ENCODE measurements at regions not wholly inside any gene's neighbourhood (a gene's known extent, or its start where the extent isn't known, plus 50 kb on each side); places are given as distances from the start of the nearest gene placed in this dataset.

DNA sequence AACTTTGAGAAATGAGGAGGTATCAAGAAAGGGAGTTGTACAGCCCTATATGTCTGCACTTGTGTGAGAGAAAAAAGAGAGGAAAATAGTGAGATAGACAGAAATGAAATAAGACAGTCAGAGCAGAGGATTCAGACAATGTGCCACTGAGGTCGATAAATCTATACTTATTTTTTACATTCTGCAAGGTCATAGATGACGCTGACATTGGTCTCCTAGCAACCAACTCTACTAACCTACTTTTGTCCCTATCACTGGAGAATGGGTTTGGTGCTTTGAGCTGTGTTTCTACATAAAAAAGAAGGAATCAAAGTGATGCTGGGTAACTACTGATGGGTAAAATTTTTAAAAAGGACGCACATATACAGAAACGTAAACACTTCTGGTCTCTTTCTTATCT is 573.3 kb upstream of the RORB start:
- TF ChIP-seq FOXP2 (optimal IDR thresholded peaks at IDR 0.05; ENCODE audit: borderline replicate concordance, extremely low read depth, extremely low read length, insufficient read depth) (no peak), SIN3A (IDR thresholded peaks at IDR 0.05; ENCODE audit: borderline replicate concordance, insufficient read depth, low read length) (no peak), TAF1 (IDR thresholded peaks at IDR 0.05; ENCODE audit: borderline replicate concordance, insufficient read depth, low read length) (no peak), POLR2AphosphoS5 (IDR thresholded peaks at IDR 0.05; ENCODE audit: low read depth, low read length) (no peak)
- TF ChIP-seq, protein P1, sequence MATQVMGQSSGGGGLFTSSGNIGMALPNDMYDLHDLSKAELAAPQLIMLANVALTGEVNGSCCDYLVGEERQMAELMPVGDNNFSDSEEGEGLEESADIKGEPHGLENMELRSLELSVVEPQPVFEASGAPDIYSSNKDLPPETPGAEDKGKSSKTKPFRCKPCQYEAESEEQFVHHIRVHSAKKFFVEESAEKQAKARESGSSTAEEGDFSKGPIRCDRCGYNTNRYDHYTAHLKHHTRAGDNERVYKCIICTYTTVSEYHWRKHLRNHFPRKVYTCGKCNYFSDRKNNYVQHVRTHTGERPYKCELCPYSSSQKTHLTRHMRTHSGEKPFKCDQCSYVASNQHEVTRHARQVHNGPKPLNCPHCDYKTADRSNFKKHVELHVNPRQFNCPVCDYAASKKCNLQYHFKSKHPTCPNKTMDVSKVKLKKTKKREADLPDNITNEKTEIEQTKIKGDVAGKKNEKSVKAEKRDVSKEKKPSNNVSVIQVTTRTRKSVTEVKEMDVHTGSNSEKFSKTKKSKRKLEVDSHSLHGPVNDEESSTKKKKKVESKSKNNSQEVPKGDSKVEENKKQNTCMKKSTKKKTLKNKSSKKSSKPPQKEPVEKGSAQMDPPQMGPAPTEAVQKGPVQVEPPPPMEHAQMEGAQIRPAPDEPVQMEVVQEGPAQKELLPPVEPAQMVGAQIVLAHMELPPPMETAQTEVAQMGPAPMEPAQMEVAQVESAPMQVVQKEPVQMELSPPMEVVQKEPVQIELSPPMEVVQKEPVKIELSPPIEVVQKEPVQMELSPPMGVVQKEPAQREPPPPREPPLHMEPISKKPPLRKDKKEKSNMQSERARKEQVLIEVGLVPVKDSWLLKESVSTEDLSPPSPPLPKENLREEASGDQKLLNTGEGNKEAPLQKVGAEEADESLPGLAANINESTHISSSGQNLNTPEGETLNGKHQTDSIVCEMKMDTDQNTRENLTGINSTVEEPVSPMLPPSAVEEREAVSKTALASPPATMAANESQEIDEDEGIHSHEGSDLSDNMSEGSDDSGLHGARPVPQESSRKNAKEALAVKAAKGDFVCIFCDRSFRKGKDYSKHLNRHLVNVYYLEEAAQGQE (IDR thresholded peaks at IDR 0.05; ENCODE audit: insufficient read depth in 1 of 2, low read depth in 2 of 2, low read length in 2 of 2): no peak

DNA sequence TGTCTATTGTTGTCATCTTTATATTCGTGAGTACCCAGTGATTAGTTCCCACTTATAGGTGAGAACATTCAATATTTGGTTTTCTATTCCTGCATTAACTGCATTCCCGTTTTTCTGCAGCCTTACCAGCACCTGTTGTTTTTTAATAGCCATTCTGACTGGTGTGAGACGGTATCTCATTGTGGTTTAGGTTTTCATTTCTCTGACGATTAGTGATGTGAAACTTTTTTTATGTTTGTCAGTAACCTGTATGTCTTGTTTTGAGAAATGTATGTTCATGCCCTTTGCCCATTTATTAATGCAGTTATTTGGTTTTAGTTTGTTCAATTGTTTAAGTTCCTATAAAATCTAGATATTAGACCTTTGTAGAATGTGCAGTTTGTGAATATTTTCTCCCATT is 546.0 kb upstream of the RORB start:
- TF ChIP-seq SIN3A (IDR thresholded peaks at IDR 0.05; ENCODE audit: borderline replicate concordance, insufficient read depth, low read length): no peak
- TF ChIP-seq, protein P1 (IDR thresholded peaks at IDR 0.05; ENCODE audit: insufficient read depth in 1 of 2, low read depth in 2 of 2, low read length in 2 of 2): no peak
- no peak for TF ChIP-seq TAF1 (IDR thresholded peaks at IDR 0.05; ENCODE audit: borderline replicate concordance, insufficient read depth, low read length)
- no peak for TF ChIP-seq FOXP2 (optimal IDR thresholded peaks at IDR 0.05; ENCODE audit: borderline replicate concordance, extremely low read depth, extremely low read length, insufficient read depth)
- no peak for TF ChIP-seq POLR2AphosphoS5 (IDR thresholded peaks at IDR 0.05; ENCODE audit: low read depth, low read length)

DNA sequence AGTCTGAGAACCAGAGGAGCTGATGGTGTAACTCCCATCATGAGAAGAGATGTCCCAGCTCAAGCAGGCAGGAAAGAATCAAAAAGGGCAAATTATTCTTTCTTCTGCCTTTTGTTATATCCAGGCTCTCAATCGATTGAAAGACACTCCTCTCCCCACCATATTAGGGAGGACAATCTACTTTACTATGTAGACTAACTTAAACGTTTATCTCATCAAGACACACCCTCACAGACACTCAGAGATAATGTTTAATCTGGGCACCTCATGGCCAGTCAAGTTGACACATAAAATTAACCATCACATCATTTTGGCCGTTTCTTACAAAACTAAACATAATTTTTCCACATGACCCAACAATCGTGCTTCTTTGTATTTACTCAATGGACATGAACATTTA is 534.3 kb upstream of the RORB start:
- TF ChIP-seq FOXP2 (optimal IDR thresholded peaks at IDR 0.05; ENCODE audit: borderline replicate concordance, extremely low read depth, extremely low read length, insufficient read depth): no peak
- TF ChIP-seq SIN3A (IDR thresholded peaks at IDR 0.05; ENCODE audit: borderline replicate concordance, insufficient read depth, low read length): no peak
- no peak for TF ChIP-seq POLR2AphosphoS5 (IDR thresholded peaks at IDR 0.05; ENCODE audit: low read depth, low read length)
- TF ChIP-seq, protein P1 (IDR thresholded peaks at IDR 0.05; ENCODE audit: insufficient read depth in 1 of 2, low read depth in 2 of 2, low read length in 2 of 2): no peak
- no peak for TF ChIP-seq TAF1 (IDR thresholded peaks at IDR 0.05; ENCODE audit: borderline replicate concordance, insufficient read depth, low read length)

DNA sequence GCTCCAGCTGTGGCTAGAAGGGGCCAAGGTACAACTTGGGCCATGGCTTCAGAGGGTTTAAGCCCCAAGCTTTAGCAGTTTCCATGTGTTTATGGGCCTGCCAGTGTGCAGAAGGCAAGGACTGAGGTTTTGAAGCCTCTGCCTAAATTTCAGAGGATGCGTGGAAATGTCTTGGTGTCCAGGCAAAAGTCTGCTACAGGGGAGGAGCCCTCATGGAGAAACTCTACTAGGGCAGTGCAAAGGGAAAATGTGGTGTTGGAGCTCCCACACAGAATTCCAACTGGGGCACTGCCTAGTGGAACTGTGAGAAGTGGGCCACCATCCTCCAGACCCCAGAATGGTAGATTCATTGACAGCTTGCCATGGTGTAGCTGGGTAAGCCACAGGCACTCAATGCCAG is 527.2 kb upstream of the RORB start:
- TF ChIP-seq SIN3A (IDR thresholded peaks at IDR 0.05; ENCODE audit: borderline replicate concordance, insufficient read depth, low read length) (no peak), TAF1 (IDR thresholded peaks at IDR 0.05; ENCODE audit: borderline replicate concordance, insufficient read depth, low read length) (no peak), POLR2AphosphoS5 (IDR thresholded peaks at IDR 0.05; ENCODE audit: low read depth, low read length) (no peak), FOXP2 (optimal IDR thresholded peaks at IDR 0.05; ENCODE audit: borderline replicate concordance, extremely low read depth, extremely low read length, insufficient read depth) (no peak)
- TF ChIP-seq, protein P1 (IDR thresholded peaks at IDR 0.05; ENCODE audit: insufficient read depth in 1 of 2, low read depth in 2 of 2, low read length in 2 of 2): no peak

DNA sequence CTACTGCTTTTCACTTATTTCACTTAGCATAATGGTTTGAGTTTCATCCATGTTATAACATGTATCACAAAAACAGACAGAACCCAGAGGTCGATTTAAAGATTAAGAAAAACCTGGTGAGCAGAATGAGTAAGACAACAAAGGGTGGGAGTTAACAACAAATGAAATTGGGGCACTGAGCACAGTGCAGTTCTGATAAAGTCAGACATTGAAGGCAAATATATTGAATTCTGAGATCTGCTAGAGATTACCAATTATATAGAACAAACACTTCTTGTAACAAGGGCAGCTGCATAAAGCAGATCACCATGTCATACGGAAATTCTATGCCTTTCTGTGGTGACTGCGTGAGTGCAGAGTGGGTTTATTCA is 517.3 kb upstream of the RORB start:
- TF ChIP-seq TAF1 (IDR thresholded peaks at IDR 0.05; ENCODE audit: borderline replicate concordance, insufficient read depth, low read length) (no peak), FOXP2 (optimal IDR thresholded peaks at IDR 0.05; ENCODE audit: borderline replicate concordance, extremely low read depth, extremely low read length, insufficient read depth) (no peak), SIN3A (IDR thresholded peaks at IDR 0.05; ENCODE audit: borderline replicate concordance, insufficient read depth, low read length) (no peak), POLR2AphosphoS5 (IDR thresholded peaks at IDR 0.05; ENCODE audit: low read depth, low read length) (no peak)
- TF ChIP-seq, protein P1 (IDR thresholded peaks at IDR 0.05; ENCODE audit: insufficient read depth in 1 of 2, low read depth in 2 of 2, low read length in 2 of 2): no peak

Measured in PFSK-1 (cell line).